ENCODE measurements at regions not wholly inside any gene's neighbourhood (a gene's known extent, or its start where the extent isn't known, plus 50 kb on each side); places are given as distances from the start of the nearest gene placed in this dataset.

DNA sequence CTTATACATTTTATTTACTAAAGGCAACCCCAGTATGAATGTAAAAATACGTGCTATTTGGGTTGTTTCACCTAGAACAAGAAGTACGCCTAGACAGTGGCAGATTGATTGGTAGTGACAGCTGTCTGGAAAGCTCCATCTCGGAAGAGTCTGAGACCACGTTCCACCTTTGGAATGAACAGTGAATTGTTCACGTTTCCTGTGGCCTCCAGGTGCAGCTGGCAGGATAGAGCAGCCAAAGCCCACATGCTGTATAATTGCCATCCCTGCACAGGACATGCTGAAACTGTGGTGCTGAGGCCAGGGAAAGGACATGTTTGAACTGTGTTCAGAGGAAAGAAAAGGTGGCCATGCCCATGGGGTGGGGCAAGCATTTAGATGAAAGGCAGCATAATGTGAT is 218.7 kb upstream of the MTNR1B start:
- TF ChIP-seq, protein P1, sequence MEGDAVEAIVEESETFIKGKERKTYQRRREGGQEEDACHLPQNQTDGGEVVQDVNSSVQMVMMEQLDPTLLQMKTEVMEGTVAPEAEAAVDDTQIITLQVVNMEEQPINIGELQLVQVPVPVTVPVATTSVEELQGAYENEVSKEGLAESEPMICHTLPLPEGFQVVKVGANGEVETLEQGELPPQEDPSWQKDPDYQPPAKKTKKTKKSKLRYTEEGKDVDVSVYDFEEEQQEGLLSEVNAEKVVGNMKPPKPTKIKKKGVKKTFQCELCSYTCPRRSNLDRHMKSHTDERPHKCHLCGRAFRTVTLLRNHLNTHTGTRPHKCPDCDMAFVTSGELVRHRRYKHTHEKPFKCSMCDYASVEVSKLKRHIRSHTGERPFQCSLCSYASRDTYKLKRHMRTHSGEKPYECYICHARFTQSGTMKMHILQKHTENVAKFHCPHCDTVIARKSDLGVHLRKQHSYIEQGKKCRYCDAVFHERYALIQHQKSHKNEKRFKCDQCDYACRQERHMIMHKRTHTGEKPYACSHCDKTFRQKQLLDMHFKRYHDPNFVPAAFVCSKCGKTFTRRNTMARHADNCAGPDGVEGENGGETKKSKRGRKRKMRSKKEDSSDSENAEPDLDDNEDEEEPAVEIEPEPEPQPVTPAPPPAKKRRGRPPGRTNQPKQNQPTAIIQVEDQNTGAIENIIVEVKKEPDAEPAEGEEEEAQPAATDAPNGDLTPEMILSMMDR (IDR thresholded peaks at IDR 0.05; ENCODE audit: borderline replicate concordance, control extremely low read depth, extremely low read depth, insufficient read depth, missing control alignments), result no peak
- DNase-seq (ENCODE audit: low spot score), result no peak
- in situ Hi-C loops (cut with MboI; ENCODE audit: low sequenced_read_pairs, unreplicated experiment), result no loop called here

DNA sequence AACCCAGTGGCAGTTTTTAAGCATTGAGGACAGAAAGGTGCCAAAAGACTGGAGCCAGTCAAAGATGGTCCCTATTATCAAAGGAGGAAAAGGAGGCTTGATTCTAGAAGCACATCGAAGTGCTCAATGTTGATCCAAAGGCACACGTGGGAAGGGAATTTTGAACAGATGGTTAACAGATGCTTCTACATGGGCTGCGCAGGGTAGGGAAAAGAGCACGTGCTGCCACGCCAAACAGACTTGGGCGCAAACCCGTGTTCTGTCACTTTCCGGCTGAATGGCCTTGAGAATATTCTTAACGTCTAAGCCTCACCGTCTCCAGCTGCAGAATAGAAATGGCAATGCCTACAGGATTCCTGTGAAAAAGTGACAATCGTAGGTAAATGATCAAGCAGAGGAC is 217.9 kb upstream of the MTNR1B start:
- in situ Hi-C loops (cut with MboI; ENCODE audit: low sequenced_read_pairs, unreplicated experiment), result no loop called here
- no peak for DNase-seq (ENCODE audit: low spot score)
- TF ChIP-seq, protein P1 (IDR thresholded peaks at IDR 0.05; ENCODE audit: borderline replicate concordance, control extremely low read depth, extremely low read depth, insufficient read depth, missing control alignments), result no peak

DNA sequence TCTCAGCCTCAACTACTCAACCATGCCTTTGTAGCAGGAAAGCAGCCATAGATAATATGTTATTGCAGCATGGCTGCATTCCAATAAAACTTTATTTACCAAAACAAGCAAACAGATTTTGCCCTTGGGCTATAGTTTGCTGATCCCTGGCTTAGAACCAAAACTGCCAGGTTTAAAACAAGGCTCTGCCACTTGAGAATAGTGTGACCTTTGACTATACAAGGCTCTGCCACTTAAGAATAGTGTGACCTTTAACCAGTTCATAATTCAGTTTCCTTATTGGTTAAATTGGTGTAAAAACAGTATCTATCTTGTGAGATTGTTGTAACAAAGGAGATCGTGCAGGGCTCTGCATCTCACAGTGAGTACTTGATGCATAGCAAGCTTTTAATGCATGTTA is 217.3 kb upstream of the MTNR1B start:
- no peak for DNase-seq (ENCODE audit: low spot score)
- in situ Hi-C loops (cut with MboI; ENCODE audit: low sequenced_read_pairs, unreplicated experiment), result no loop called here
- TF ChIP-seq, protein P1 (IDR thresholded peaks at IDR 0.05; ENCODE audit: borderline replicate concordance, control extremely low read depth, extremely low read depth, insufficient read depth, missing control alignments), result no peak

DNA sequence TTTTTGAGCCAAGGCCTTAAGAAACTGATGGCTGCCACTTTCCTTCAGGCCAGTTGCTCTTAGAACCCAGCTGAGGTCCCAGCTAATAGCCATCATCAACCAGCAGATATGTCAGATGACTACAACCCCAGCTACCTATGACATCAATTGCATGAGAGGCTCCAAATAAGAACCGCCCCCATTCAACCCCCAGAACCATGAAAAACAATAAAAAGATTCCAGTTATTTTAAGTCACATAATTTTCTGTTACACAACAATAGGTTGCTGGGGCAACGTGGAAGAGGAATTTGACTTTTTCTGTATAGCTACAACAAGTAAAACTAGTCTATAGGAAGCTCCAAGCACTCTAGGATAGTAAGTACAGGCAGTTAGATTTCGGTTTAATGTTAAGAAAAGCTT is 216.3 kb upstream of the MTNR1B start:
- in situ Hi-C loops (cut with MboI; ENCODE audit: low sequenced_read_pairs, unreplicated experiment), result no loop called here
- TF ChIP-seq, protein P1 (IDR thresholded peaks at IDR 0.05; ENCODE audit: borderline replicate concordance, control extremely low read depth, extremely low read depth, insufficient read depth, missing control alignments), result no peak
- DNase-seq (ENCODE audit: low spot score), result no peak

DNA sequence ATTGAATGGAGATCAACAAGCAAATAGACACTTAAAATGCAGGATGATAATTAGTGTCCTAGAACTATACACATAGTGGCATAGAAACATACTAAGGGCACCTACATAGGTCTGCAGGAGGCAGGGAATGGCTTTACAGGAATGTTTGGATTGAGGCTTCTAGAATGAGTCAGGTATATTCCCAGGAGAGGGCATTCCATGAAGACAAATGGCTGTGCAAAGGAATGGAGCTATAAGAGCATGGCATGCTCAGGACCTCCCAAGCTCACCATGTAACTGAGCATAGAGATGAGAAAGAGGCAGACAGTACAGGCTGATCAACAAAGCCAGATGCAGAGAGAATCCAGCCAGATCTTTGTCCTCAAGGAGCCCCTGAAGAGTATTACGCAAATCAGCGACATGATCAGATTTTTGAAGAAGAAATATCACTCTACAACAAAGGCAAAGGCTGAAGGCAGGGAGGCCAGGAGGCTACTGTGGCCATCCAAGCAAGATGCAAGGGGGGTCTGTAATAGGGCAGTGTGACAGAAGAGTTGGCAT is 211.1 kb upstream of the MTNR1B start:
- in situ Hi-C loops (cut with MboI; ENCODE audit: low sequenced_read_pairs, unreplicated experiment), result no loop called here
- no peak for DNase-seq (ENCODE audit: low spot score)
- TF ChIP-seq, protein P1 (IDR thresholded peaks at IDR 0.05; ENCODE audit: borderline replicate concordance, control extremely low read depth, extremely low read depth, insufficient read depth, missing control alignments), result no peak

DNA sequence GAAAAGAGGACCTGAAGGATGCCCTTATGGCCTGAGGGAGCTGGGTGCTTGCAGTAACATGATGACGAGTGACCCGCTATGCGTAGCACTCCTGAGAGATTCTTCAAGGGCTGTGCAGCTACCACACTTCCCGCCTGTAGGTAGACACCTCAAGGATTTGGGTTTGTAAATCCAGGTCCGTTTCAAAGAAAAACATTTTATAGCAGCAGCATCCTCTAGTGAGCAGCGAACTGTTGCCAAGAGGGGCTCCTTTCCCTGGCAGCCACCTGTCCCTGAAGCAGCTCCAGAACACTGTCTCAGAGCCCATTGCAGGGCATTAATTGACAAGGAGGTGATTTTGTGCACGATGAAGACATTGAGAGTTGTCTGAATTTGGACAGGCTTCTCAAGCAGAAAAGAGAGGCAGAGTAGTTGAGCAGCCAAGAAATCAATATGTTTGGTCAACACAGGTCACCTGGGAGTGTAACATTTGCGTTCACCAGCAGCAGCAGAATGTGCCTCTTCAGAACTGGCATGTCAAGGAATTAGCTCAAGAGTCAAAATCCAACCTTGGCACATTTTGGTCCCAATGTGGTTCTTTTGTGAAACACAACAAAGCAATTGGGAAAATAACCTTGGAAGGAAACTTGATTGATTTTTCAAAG is 209.8 kb upstream of the MTNR1B start:
- DNase-seq (ENCODE audit: low spot score), result no peak
- TF ChIP-seq, protein P1 (IDR thresholded peaks at IDR 0.05; ENCODE audit: borderline replicate concordance, control extremely low read depth, extremely low read depth, insufficient read depth, missing control alignments), result no peak
- in situ Hi-C loops (cut with MboI; ENCODE audit: low sequenced_read_pairs, unreplicated experiment), result no loop called here
